ENCODE measurements at regions not wholly inside any gene's neighbourhood (a gene's known extent, or its start where the extent isn't known, plus 50 kb on each side); places are given as distances from the start of the nearest gene placed in this dataset.

GRCh38 chr16:52869243-52869642 lies 183.5 kb downstream of the CHD9NB start:
- TF ChIP-seq NBN (conservative IDR thresholded peaks at IDR 0.05) (no peak), ZNF609 (CRISPR knock-in tag; IDR thresholded peaks at IDR 0.05; ENCODE audit: borderline replicate concordance) (no peak), SMARCE1 (IDR thresholded peaks at IDR 0.05; ENCODE audit: borderline replicate concordance) (no peak), ZNF33A (CRISPR knock-in tag; IDR thresholded peaks at IDR 0.05; ENCODE audit: borderline replicate concordance) (no peak), MAX (IDR thresholded peaks at IDR 0.05) (no peak), ZNF558 (CRISPR knock-in tag; IDR thresholded peaks at IDR 0.05; ENCODE audit: borderline replicate concordance) (no peak), CREB3 (CRISPR knock-in tag; IDR thresholded peaks at IDR 0.05) (no peak), AGO1 (IDR thresholded peaks at IDR 0.05; ENCODE audit: low read depth, low read length, poor library complexity, severe bottlenecking) (no peak), ZNF747 (CRISPR knock-in tag; IDR thresholded peaks at IDR 0.05; ENCODE audit: borderline replicate concordance) (no peak)
- TF ChIP-seq, protein P1, sequence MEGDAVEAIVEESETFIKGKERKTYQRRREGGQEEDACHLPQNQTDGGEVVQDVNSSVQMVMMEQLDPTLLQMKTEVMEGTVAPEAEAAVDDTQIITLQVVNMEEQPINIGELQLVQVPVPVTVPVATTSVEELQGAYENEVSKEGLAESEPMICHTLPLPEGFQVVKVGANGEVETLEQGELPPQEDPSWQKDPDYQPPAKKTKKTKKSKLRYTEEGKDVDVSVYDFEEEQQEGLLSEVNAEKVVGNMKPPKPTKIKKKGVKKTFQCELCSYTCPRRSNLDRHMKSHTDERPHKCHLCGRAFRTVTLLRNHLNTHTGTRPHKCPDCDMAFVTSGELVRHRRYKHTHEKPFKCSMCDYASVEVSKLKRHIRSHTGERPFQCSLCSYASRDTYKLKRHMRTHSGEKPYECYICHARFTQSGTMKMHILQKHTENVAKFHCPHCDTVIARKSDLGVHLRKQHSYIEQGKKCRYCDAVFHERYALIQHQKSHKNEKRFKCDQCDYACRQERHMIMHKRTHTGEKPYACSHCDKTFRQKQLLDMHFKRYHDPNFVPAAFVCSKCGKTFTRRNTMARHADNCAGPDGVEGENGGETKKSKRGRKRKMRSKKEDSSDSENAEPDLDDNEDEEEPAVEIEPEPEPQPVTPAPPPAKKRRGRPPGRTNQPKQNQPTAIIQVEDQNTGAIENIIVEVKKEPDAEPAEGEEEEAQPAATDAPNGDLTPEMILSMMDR (CRISPR knock-in tag; IDR thresholded peaks at IDR 0.05) = no peak
- TF ChIP-seq, protein P2, sequence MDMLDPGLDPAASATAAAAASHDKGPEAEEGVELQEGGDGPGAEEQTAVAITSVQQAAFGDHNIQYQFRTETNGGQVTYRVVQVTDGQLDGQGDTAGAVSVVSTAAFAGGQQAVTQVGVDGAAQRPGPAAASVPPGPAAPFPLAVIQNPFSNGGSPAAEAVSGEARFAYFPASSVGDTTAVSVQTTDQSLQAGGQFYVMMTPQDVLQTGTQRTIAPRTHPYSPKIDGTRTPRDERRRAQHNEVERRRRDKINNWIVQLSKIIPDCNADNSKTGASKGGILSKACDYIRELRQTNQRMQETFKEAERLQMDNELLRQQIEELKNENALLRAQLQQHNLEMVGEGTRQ (IDR thresholded peaks at IDR 0.05; ENCODE audit: low read depth, low read length) = no peak
- TF ChIP-seq, protein P2 (CRISPR knock-in tag; IDR thresholded peaks at IDR 0.05; ENCODE audit: borderline replicate concordance) = no peak
